DND-41 (cell line): ENCODE measurements at regions not wholly inside any gene's neighbourhood (a gene's known extent, or its start where the extent isn't known, plus 50 kb on each side); places are given as distances from the start of the nearest gene placed in this dataset.

ENCODE experiments used
- ATAC-seq: fragments of 200-7000 bp; cut with Tn5 transposase; 3 replicates; pipeline ENCODE4 v1.9.1; 2021; ENCODE audit warnings: low read depth; ENCODE audit not compliant: insufficient read depth
- DNase-seq: peaks from one replicate; pipeline ENCODE4 v3.0.0-alpha.2; 2020
- H2AFZ ChIP-seq: 2 replicates; pipeline ENCODE4 v1.6.0; 2012; ENCODE audit warnings: low read depth, low read length
- H3K27ac ChIP-seq: 2 replicates; pipeline ENCODE4 v1.5.1; 2012; ENCODE audit warnings: low read length, inconsistent platforms
- H3K27me3 ChIP-seq: fragments of 200-600 bp; sonication (generic); 2 replicates; pipeline ENCODE4 v1.6.0; 2012; ENCODE audit warnings: low read length, mild to moderate bottlenecking, inconsistent platforms; ENCODE audit not compliant: insufficient read depth, poor library complexity
- H3K36me3 ChIP-seq: 2 replicates; pipeline ENCODE4 v1.5.1; 2012; ENCODE audit warnings: low read length, inconsistent platforms; ENCODE audit not compliant: insufficient read depth
- H3K4me1 ChIP-seq: 2 replicates; pipeline ENCODE4 v1.5.1; 2012; ENCODE audit warnings: mild to moderate bottlenecking, low read length; ENCODE audit not compliant: insufficient read depth
- H3K4me2 ChIP-seq: 2 replicates; pipeline ENCODE4 v1.6.0; 2012; ENCODE audit warnings: mild to moderate bottlenecking, moderate library complexity, low read length, inconsistent platforms; ENCODE audit not compliant: insufficient read depth
- H3K4me3 ChIP-seq, 2 experiments: fragments of 200-600 bp in 1 of 2; shearing (Covaris generic) in 1 of 2; 2 replicates each; pipeline ENCODE4 v1.5.1; 2012 to 2016; ENCODE audit warnings: inconsistent platforms in 2 of 2, low read length in 2 of 2, mild to moderate bottlenecking in 2 of 2, low read depth in 1 of 2, moderate library complexity in 1 of 2
- H3K79me2 ChIP-seq: 2 replicates; pipeline ENCODE4 v1.6.0; 2012; ENCODE audit warnings: low read length, inconsistent platforms; ENCODE audit not compliant: insufficient read depth
- H3K9ac ChIP-seq: 2 replicates; pipeline ENCODE4 v1.6.0; 2012; ENCODE audit warnings: low read depth, mild to moderate bottlenecking, inconsistent platforms, low read length, moderate library complexity
- H3K9me3 ChIP-seq: 2 replicates; pipeline ENCODE4 v1.5.1; 2012; ENCODE audit warnings: low read length, moderate library complexity, mild to moderate bottlenecking, inconsistent platforms; ENCODE audit not compliant: insufficient read depth, severe bottlenecking
- H4K20me1 ChIP-seq: 2 replicates; pipeline ENCODE4 v1.6.0; 2012; ENCODE audit warnings: low read length; ENCODE audit not compliant: insufficient read depth
- EZH2 ChIP-seq: IDR thresholded peaks from 3 replicates; pipeline ENCODE4 v1.6.1; 2012; ENCODE audit warnings: borderline replicate concordance, low read depth, mild to moderate bottlenecking, moderate library complexity, low read length, inconsistent platforms; ENCODE audit not compliant: severe bottlenecking
- TF ChIP-seq, protein P1 (sequence below): IDR thresholded peaks from 2 replicates; pipeline ENCODE4 v1.5.1; 2012; ENCODE audit warnings: borderline replicate concordance, low read length, moderate library complexity, mild to moderate bottlenecking; ENCODE audit not compliant: poor library complexity, severe bottlenecking; ENCODE audit errors: extremely low read depth

DNA sequence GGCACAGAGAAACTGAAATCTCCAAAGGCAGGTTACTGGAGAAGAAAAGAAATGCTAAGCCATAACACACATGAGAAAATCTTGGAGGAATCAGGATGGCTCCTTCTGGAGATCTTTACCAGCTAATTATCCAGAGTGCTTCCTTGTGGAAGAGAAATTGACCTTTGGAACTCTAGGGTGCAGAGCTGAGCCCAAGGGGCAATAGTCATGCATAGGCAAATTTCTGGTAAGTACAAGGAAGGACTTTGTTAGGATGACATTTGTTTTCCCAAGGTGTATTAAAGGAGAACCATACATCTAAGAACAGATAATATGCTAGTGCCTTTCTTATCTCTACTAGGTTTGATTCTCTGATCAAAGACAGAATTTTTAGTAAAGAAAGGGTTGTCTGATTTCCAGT, 670.6 kb downstream of the DHX35 start:
- Histone ChIP-seq H2AFZ (no peak overlapping the region), H3K27me3 (no peaks in the 10 kb centered on the region), H3K9ac (no peak overlapping the region), H3K4me1 (no peaks in the 10 kb centered on the region), H3K36me3 (no peaks in the 10 kb centered on the region), H3K79me2 (no peaks in the 10 kb centered on the region), H3K4me2 (no peak overlapping the region), H4K20me1 (no peaks in the 10 kb centered on the region), H3K4me3 (no peak overlapping the region), H3K9me3 (no peaks in the 10 kb centered on the region), H3K27ac (no peak overlapping the region)
- TF ChIP-seq EZH2: no peak
- TF ChIP-seq, protein P1, sequence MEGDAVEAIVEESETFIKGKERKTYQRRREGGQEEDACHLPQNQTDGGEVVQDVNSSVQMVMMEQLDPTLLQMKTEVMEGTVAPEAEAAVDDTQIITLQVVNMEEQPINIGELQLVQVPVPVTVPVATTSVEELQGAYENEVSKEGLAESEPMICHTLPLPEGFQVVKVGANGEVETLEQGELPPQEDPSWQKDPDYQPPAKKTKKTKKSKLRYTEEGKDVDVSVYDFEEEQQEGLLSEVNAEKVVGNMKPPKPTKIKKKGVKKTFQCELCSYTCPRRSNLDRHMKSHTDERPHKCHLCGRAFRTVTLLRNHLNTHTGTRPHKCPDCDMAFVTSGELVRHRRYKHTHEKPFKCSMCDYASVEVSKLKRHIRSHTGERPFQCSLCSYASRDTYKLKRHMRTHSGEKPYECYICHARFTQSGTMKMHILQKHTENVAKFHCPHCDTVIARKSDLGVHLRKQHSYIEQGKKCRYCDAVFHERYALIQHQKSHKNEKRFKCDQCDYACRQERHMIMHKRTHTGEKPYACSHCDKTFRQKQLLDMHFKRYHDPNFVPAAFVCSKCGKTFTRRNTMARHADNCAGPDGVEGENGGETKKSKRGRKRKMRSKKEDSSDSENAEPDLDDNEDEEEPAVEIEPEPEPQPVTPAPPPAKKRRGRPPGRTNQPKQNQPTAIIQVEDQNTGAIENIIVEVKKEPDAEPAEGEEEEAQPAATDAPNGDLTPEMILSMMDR: no peak
- DNase-seq (no peak), ATAC-seq (no peak)

- Histone ChIP-seq H3K4me3 (no peak overlapping the region), H3K36me3 (no peaks in the 10 kb centered on the region), H3K79me2 (no peaks in the 10 kb centered on the region), H3K4me2 (no peak overlapping the region), H3K4me1 (no peaks in the 10 kb centered on the region), H4K20me1 (no peaks in the 10 kb centered on the region), H2AFZ (no peak overlapping the region), H3K9me3 (no peaks in the 10 kb centered on the region), H3K9ac (no peak overlapping the region), H3K27ac (no peak overlapping the region), H3K27me3 (no peaks in the 10 kb centered on the region)
- DNase-seq: no peak
- ATAC-seq: no peak
- TF ChIP-seq, protein P1: no peak
- no peak for TF ChIP-seq EZH2
Observed at GRCh38 chr20:39632176-39632575, 670.0 kb downstream of the DHX35 start.

- Histone ChIP-seq H3K4me1 (no peaks in the 10 kb centered on the region), H3K4me3 (no peak overlapping the region), H3K9ac (no peak overlapping the region), H3K4me2 (no peak overlapping the region), H3K9me3 (no peaks in the 10 kb centered on the region), H3K79me2 (no peaks in the 10 kb centered on the region), H4K20me1 (no peaks in the 10 kb centered on the region), H3K27ac (no peak overlapping the region), H2AFZ (no peak overlapping the region), H3K27me3 (no peaks in the 10 kb centered on the region), H3K36me3 (no peaks in the 10 kb centered on the region)
- no peak for TF ChIP-seq EZH2
- TF ChIP-seq, protein P1: no peak
- ATAC-seq (no peak), DNase-seq (no peak)
Observed at GRCh38 chr20:39631557-39631956, 669.4 kb downstream of the DHX35 start.
